ENCODE measurements at regions not wholly inside any gene's neighbourhood (a gene's known extent, or its start where the extent isn't known, plus 50 kb on each side); places are given as distances from the start of the nearest gene placed in this dataset.
"Not testable (repeated sequence)": the region's sequence is repeated elsewhere in the genome, so short reads cannot be mapped to it uniquely, and the experiment has no call there.

- no peak overlapping the region for H3K9ac ChIP-seq (ENCODE audit: insufficient read depth, low read length)
- no peak overlapping the region for H3K27ac ChIP-seq (ENCODE audit: insufficient read depth, low read length)
- H4K20me1 ChIP-seq (ENCODE audit: control insufficient read depth, extremely low read depth, insufficient read depth, low read length), result no peaks in the 10 kb centered on the region
- H3K27me3 ChIP-seq (ENCODE audit: control insufficient read depth, insufficient read depth, low read length), result no peaks in the 10 kb centered on the region
- no peaks in the 10 kb centered on the region for H3K9me3 ChIP-seq (ENCODE audit: control insufficient read depth, insufficient read depth, low read depth, low read length)
- no peak overlapping the region for H2AFZ ChIP-seq (ENCODE audit: low read length)
- H3K4me1 ChIP-seq (ENCODE audit: control insufficient read depth, extremely low read depth, insufficient read depth, low read length), result no peaks in the 10 kb centered on the region
- H3K4me2 ChIP-seq (ENCODE audit: extremely low read depth, insufficient read depth, low read length), result no peak overlapping the region
- DNase-seq (ENCODE audit: low read depth in 2 of 2), result no peak
- no peaks in the 10 kb centered on the region for H3K36me3 ChIP-seq (ENCODE audit: control insufficient read depth, insufficient read depth, low read length)
- H3K79me2 ChIP-seq (ENCODE audit: control insufficient read depth, insufficient read depth, low read length), result no peaks in the 10 kb centered on the region
- no peak overlapping the region for H3K4me3 ChIP-seq (replicated peaks in 1 of 4; ENCODE audit: control extremely low read depth in 1 of 4, insufficient read depth in 1 of 4, low read depth in 3 of 4, low read length in 4 of 4)
- no peak for TF ChIP-seq EZH2 (IDR thresholded peaks at IDR 0.05; ENCODE audit: low read length, missing control alignments)
- TF ChIP-seq, protein P1, sequence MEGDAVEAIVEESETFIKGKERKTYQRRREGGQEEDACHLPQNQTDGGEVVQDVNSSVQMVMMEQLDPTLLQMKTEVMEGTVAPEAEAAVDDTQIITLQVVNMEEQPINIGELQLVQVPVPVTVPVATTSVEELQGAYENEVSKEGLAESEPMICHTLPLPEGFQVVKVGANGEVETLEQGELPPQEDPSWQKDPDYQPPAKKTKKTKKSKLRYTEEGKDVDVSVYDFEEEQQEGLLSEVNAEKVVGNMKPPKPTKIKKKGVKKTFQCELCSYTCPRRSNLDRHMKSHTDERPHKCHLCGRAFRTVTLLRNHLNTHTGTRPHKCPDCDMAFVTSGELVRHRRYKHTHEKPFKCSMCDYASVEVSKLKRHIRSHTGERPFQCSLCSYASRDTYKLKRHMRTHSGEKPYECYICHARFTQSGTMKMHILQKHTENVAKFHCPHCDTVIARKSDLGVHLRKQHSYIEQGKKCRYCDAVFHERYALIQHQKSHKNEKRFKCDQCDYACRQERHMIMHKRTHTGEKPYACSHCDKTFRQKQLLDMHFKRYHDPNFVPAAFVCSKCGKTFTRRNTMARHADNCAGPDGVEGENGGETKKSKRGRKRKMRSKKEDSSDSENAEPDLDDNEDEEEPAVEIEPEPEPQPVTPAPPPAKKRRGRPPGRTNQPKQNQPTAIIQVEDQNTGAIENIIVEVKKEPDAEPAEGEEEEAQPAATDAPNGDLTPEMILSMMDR (conservative IDR thresholded peaks at IDR 0.05 in 1 of 2, IDR thresholded peaks at IDR 0.05 in 1 of 2; ENCODE audit: low read depth in 1 of 2, low read length in 2 of 2), result no peak
Measured at GRCh38 chr3:75295013-75295412, 369.1 kb upstream of the FRG2C start.

- Histone ChIP-seq H3K9ac (ENCODE audit: insufficient read depth, low read length) (no peak overlapping the region), H2AFZ (ENCODE audit: low read length) (no peak overlapping the region), H4K20me1 (ENCODE audit: control insufficient read depth, extremely low read depth, insufficient read depth, low read length) (no peaks in the 10 kb centered on the region), H3K4me3 (replicated peaks in 1 of 4; ENCODE audit: control extremely low read depth in 1 of 4, insufficient read depth in 1 of 4, low read depth in 3 of 4, low read length in 4 of 4) (no peak overlapping the region), H3K27me3 (ENCODE audit: control insufficient read depth, insufficient read depth, low read length) (peaks cover 3% of the 10 kb centered on the region), H3K36me3 (ENCODE audit: control insufficient read depth, insufficient read depth, low read length) (no peaks in the 10 kb centered on the region), H3K4me1 (ENCODE audit: control insufficient read depth, extremely low read depth, insufficient read depth, low read length) (no peaks in the 10 kb centered on the region), H3K4me2 (ENCODE audit: extremely low read depth, insufficient read depth, low read length) (no peak overlapping the region), H3K9me3 (ENCODE audit: control insufficient read depth, insufficient read depth, low read depth, low read length) (no peaks in the 10 kb centered on the region), H3K79me2 (ENCODE audit: control insufficient read depth, insufficient read depth, low read length) (no peaks in the 10 kb centered on the region), H3K27ac (ENCODE audit: insufficient read depth, low read length) (no peak overlapping the region)
- DNase-seq (ENCODE audit: low read depth in 2 of 2), result peak in 1 of 2 donors; percentile 4
- TF ChIP-seq, protein P1 (conservative IDR thresholded peaks at IDR 0.05 in 1 of 2, IDR thresholded peaks at IDR 0.05 in 1 of 2; ENCODE audit: low read depth in 1 of 2, low read length in 2 of 2), result no peak
Measured at GRCh38 chr3:75296858-75297257, 367.3 kb upstream of the FRG2C start.

DNA sequence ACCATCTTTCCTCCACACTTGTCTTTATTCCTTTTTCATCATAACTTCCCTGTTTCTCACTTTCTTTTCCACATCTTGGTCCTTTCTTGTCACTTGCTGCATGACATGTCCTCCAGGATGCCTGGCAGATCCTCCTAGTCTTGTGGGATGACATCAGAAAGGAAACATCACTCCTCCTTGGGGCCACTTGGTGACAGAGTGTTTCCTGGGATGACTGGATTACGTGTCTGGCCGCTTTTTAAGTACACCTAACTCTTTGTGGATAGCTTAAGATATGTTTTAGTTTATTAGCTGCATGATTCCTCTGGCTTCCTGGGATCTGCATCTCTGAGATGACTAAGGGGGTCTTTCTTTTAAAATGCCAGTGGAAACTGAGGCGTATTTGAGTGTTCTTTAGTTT is 363.5 kb upstream of the FRG2C start:
- no peak overlapping the region for H2AFZ ChIP-seq (ENCODE audit: low read length)
- H3K4me2 ChIP-seq (ENCODE audit: extremely low read depth, insufficient read depth, low read length), result no peak overlapping the region
- no peak for DNase-seq (ENCODE audit: low read depth in 2 of 2)
- H3K79me2 ChIP-seq (ENCODE audit: control insufficient read depth, insufficient read depth, low read length), result no peaks in the 10 kb centered on the region
- no peak overlapping the region for H3K9ac ChIP-seq (ENCODE audit: insufficient read depth, low read length)
- no peak overlapping the region for H3K4me3 ChIP-seq (replicated peaks in 1 of 4; ENCODE audit: control extremely low read depth in 1 of 4, insufficient read depth in 1 of 4, low read depth in 3 of 4, low read length in 4 of 4)
- H3K9me3 ChIP-seq (ENCODE audit: control insufficient read depth, insufficient read depth, low read depth, low read length), result no peaks in the 10 kb centered on the region
- no peaks in the 10 kb centered on the region for H3K4me1 ChIP-seq (ENCODE audit: control insufficient read depth, extremely low read depth, insufficient read depth, low read length)
- H4K20me1 ChIP-seq (ENCODE audit: control insufficient read depth, extremely low read depth, insufficient read depth, low read length), result no peaks in the 10 kb centered on the region
- peaks cover 3% of the 10 kb centered on the region for H3K27me3 ChIP-seq (ENCODE audit: control insufficient read depth, insufficient read depth, low read length)
- H3K36me3 ChIP-seq (ENCODE audit: control insufficient read depth, insufficient read depth, low read length), result no peaks in the 10 kb centered on the region
- H3K27ac ChIP-seq (ENCODE audit: insufficient read depth, low read length), result no peak overlapping the region
- no peak for TF ChIP-seq EZH2 (IDR thresholded peaks at IDR 0.05; ENCODE audit: low read length, missing control alignments)
- TF ChIP-seq, protein P1 (conservative IDR thresholded peaks at IDR 0.05 in 1 of 2, IDR thresholded peaks at IDR 0.05 in 1 of 2; ENCODE audit: low read depth in 1 of 2, low read length in 2 of 2), result no peak

GRCh38 chr3:75301050-75301449 is 363.1 kb upstream of the FRG2C start:
- H3K27ac ChIP-seq (ENCODE audit: insufficient read depth, low read length); H3K36me3 ChIP-seq (ENCODE audit: control insufficient read depth, insufficient read depth, low read length); H4K20me1 ChIP-seq (ENCODE audit: control insufficient read depth, extremely low read depth, insufficient read depth, low read length); H3K27me3 ChIP-seq (ENCODE audit: control insufficient read depth, insufficient read depth, low read length); H3K4me1 ChIP-seq (ENCODE audit: control insufficient read depth, extremely low read depth, insufficient read depth, low read length); H3K79me2 ChIP-seq (ENCODE audit: control insufficient read depth, insufficient read depth, low read length); DNase-seq (ENCODE audit: low read depth in 2 of 2); H3K9ac ChIP-seq (ENCODE audit: insufficient read depth, low read length); H3K4me3 ChIP-seq (replicated peaks in 1 of 4; ENCODE audit: control extremely low read depth in 1 of 4, insufficient read depth in 1 of 4, low read depth in 3 of 4, low read length in 4 of 4); H3K9me3 ChIP-seq (ENCODE audit: control insufficient read depth, insufficient read depth, low read depth, low read length); H2AFZ ChIP-seq (ENCODE audit: low read length); H3K4me2 ChIP-seq (ENCODE audit: extremely low read depth, insufficient read depth, low read length): not testable (repeated sequence)

Data from fibroblast of lung (primary cell).